Fibroblast of mammary gland (primary cell): ENCODE measurements at regions not wholly inside any gene's neighbourhood (a gene's known extent, or its start where the extent isn't known, plus 50 kb on each side); places are given as distances from the start of the nearest gene placed in this dataset.

Experiments
- DNase-seq: peaks from one replicate; pipeline ENCODE4 v3.0.0-alpha.2; 2010; ENCODE audit warnings: low read depth
- H3K4me3 ChIP-seq: 2 replicates; pipeline ENCODE4 v1.5.1; 2011; ENCODE audit warnings: low read depth, mild to moderate bottlenecking, low read length, moderate library complexity; ENCODE audit not compliant: control insufficient read depth
- TF ChIP-seq, protein P1 (sequence below): conservative IDR thresholded peaks from 2 replicates; pipeline ENCODE4 v1.5.1; 2011; ENCODE audit warnings: low read depth, low read length, inconsistent platforms; ENCODE audit not compliant: control insufficient read depth, insufficient read depth

DNA sequence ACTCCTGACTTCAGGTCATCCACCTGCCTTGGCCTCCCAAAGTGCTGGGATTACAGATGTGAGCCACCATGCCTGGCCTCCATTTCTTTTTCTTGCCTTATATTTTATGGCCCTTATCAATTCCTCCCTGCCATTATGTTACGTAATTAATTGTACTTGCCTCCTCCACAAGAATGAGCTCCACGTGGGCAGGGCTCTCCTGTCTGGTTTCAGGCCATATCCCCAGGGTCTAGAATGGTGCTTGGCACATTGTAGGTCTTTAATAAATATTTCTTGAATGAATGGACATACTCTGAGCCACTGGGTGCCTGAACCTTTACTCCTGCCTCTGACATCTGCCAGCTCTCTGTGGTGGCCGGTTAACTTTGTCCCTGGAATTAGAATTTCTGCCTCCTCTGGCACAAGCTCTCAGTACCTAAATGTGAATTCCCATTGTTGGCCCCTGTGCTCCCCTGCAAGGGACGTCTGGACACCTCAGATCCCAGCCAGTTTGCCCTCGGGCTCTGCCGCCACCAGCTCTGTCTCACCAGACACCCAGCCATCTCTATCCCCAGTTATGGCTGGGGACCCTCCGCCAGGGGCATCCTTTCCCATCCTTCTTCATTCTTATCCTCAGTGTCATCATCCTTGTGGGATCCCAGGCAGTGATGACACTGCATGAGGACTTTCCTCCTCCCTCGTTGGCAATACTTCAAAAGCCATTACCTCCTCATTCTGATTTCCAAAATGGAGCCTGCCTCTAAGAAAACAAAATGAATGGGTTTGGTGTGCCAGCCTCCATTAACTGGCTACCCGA is 165.6 kb upstream of the SMAD3 start:
- TF ChIP-seq, protein P1, sequence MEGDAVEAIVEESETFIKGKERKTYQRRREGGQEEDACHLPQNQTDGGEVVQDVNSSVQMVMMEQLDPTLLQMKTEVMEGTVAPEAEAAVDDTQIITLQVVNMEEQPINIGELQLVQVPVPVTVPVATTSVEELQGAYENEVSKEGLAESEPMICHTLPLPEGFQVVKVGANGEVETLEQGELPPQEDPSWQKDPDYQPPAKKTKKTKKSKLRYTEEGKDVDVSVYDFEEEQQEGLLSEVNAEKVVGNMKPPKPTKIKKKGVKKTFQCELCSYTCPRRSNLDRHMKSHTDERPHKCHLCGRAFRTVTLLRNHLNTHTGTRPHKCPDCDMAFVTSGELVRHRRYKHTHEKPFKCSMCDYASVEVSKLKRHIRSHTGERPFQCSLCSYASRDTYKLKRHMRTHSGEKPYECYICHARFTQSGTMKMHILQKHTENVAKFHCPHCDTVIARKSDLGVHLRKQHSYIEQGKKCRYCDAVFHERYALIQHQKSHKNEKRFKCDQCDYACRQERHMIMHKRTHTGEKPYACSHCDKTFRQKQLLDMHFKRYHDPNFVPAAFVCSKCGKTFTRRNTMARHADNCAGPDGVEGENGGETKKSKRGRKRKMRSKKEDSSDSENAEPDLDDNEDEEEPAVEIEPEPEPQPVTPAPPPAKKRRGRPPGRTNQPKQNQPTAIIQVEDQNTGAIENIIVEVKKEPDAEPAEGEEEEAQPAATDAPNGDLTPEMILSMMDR = no peak
- H3K4me3 ChIP-seq = no peak overlapping the region
- peak; percentile 46 for DNase-seq

DNA sequence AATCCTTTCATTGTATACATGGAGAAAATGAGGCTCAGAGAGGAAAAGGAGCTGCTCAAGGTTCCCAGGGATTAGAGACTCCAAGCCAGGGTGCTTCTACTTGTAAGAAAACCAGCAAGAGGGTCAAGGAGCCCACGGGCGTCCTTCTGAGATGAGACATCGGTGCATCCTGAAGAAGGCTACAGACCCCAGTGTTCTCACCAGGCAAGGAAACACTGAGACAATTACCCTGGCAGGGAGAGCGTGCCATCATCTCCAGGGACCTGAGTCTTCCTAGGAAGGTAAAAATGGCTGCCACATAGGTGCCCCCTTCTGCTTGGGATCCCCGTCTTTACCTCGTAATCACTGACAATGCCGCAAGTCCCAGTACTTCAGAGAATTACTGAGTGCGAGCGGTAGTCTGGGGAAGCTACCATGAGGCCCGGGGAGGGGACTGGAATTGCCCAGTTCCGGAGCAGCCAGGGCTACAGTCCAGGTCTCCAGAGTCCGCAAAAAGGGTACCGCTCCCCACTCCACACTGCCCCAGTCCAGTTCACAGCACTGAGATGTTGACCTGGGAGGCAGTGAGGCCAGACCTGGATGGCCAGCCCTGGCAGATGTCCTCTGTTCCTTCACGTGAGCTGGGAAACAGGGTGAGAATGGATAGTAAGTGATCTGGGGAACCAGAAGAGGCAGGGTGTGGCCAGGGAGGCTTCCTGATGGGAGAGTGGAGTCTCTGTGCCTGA is 164.7 kb upstream of the SMAD3 start:
- DNase-seq = no peak
- H3K4me3 ChIP-seq = no peak overlapping the region
- TF ChIP-seq, protein P1 = no peak

DNA sequence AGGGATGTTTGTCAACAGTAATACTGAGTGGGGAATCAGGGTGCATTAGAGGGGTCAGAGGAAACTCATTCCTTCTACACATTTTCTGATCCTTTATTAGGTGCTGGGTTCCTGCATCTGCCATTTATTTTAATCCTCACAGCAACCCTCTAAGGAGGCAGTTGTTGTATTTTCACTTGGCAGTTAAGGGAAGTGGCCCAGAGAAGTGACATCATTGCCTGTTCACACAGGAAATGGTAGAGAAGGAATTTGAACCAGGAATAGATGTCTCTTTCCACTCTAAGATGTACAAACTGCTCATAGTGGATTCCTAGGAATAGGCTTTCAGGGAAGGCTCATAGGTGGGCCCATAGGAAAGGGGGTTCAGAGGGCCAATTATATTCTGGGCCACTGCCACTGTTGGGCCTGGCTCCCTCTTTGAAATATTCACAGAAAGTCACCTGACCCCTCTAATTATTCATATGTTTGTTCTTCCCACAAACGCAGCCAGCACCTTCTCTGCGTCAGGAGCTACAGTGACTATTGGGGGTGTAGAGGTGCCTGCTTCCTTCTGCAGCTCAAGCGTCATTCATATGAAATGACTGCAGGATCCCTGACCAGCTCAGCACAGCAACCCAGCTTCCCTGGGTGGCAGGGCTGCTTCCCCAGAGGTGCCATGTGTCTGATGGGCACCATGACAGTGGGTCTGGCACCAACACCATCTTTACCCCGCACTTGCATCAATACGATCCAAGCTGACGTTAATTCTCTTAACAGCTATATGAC is 163.9 kb upstream of the SMAD3 start:
- TF ChIP-seq, protein P1 = no peak
- peak; percentile 46 for DNase-seq
- no peak overlapping the region for H3K4me3 ChIP-seq

DNA sequence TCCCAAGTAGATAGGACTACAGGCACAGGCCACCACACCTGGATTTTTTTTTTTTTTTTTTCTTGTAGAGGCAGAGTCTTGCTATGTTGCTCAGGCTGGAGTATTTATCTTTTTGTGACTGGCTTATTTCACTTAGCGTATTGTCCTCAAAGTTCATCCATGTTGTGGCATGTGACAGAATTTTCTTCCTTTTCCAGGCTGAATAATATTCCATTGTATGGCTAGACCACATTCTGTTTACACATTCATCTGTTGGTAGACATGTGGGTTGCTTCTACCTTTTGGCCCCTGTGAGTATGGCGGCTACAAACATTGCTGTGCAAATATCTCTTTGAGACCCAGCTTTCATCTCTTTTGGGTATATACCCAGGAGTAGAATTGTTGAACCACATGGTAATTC is 160.2 kb upstream of the SMAD3 start:
- H3K4me3 ChIP-seq = no peak overlapping the region
- DNase-seq = no peak
- TF ChIP-seq, protein P1 = no peak

DNA sequence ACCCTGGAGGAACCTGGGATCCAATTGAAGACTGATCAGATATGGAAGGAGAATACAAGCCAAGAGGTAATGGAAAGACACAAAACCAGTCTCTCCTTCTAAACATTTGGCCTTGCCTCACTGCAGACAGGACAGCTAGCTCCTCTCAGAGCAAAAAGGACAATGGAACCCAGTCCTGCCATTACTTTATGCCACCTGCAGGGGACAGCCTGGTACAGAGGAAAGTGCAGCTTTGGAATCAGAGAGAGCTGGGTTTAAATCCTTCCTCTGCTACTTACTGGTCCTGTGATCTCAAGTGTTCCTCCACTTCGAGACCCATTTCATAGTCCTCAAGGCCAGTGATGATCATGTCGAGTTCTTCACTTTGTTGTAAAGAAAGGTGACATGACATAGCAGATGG is 159.4 kb upstream of the SMAD3 start:
- TF ChIP-seq, protein P1 = peak; percentile 29
- DNase-seq = no peak
- H3K4me3 ChIP-seq = no peak overlapping the region

DNA sequence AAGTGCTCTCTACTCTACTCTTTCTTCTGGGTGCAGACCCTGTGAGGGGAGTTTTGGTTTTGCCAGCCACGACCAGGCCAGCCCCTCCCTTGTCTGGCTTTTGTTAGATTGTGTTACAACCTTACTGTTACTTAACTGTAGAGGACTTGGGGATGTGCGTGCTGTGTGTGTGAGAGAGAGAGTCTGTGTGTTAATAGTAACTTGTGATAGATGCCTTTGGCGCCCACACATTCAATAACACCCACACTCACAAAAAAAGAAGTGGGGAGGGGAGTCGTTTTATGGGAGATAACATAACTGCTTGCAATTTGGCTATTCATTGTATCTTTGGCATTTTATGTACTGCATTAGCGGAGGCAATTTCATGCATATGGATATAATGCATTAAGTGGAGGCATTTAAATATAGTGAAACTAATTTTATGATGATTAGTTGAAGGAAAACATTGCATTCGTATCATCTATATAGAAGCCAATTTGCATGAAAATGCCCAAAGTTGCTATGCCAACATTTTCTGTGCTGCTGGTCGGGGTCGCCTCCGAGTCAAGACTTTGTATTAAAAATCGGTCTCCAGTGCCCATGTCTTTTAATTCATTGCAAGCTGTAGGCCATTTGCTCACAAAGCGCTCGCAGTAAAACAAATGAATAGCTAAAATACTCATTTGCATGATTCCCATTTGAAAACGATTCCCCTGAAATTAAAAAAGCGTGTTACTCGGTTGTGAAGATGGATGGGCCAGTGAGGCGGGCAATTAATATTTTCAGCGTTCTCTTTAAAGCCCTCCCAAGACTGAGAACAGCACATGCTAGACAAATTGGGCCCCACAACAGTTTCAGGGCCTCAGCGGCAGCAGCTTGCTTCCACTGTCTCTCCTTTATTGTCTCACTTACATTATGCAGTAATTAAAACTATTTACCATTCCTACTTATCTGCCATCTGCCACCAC is 158.5 kb upstream of the SMAD3 start:
- H3K4me3 ChIP-seq = no peak overlapping the region
- DNase-seq = no peak
- TF ChIP-seq, protein P1 = no peak
